ENCODE measurements at regions not wholly inside any gene's neighbourhood (a gene's known extent, or its start where the extent isn't known, plus 50 kb on each side); places are given as distances from the start of the nearest gene placed in this dataset.

GRCh38 chr17:74097450-74098135 lies 105.9 kb upstream of the RPL38 start:
- Histone ChIP-seq H3K27ac (no peak overlapping the region), H3K36me3 (ENCODE audit: insufficient read depth, low read length) (no peaks in the 10 kb centered on the region), H3K4me3 (no peak overlapping the region), H3K9me3 (ENCODE audit: low read depth, low read length) (no peaks in the 10 kb centered on the region), H3K9ac (ENCODE audit: insufficient read length) (no peak overlapping the region)
- no peak for TF ChIP-seq EZH2 (IDR thresholded peaks at IDR 0.05)
- TF ChIP-seq POLR2AphosphoS5 (IDR thresholded peaks at IDR 0.05; ENCODE audit: borderline replicate concordance, low read depth, low read length): no peak
- TF ChIP-seq FOXP2 (optimal IDR thresholded peaks at IDR 0.05; ENCODE audit: control extremely low read depth, extremely low read length, insufficient read depth): no peak
- no peak for DNase-seq (ENCODE audit: low read depth, low spot score)

GRCh38 chr17:74098136-74099024 lies 105.1 kb upstream of the RPL38 start:
- Histone ChIP-seq H3K9ac (ENCODE audit: insufficient read length) (no peak overlapping the region), H3K9me3 (ENCODE audit: low read depth, low read length) (no peaks in the 10 kb centered on the region), H3K36me3 (ENCODE audit: insufficient read depth, low read length) (no peaks in the 10 kb centered on the region), H3K4me3 (no peak overlapping the region), H3K27ac (no peak overlapping the region)
- DNase-seq (ENCODE audit: low read depth, low spot score): no peak
- no peak for TF ChIP-seq EZH2 (IDR thresholded peaks at IDR 0.05)
- no peak for TF ChIP-seq POLR2AphosphoS5 (IDR thresholded peaks at IDR 0.05; ENCODE audit: borderline replicate concordance, low read depth, low read length)

GRCh38 chr17:74099442-74100340 lies 103.8 kb upstream of the RPL38 start:
- no peaks in the 10 kb centered on the region for H3K9me3 ChIP-seq (ENCODE audit: low read depth, low read length)
- DNase-seq (ENCODE audit: low read depth, low spot score): no peak
- no peak for TF ChIP-seq POLR2AphosphoS5 (IDR thresholded peaks at IDR 0.05; ENCODE audit: borderline replicate concordance, low read depth, low read length)
- no peak for TF ChIP-seq FOXP2 (optimal IDR thresholded peaks at IDR 0.05; ENCODE audit: control extremely low read depth, extremely low read length, insufficient read depth)
- TF ChIP-seq EZH2 (IDR thresholded peaks at IDR 0.05): no peak
- no peak overlapping the region for H3K9ac ChIP-seq (ENCODE audit: insufficient read length)
- H3K36me3 ChIP-seq (ENCODE audit: insufficient read depth, low read length): no peaks in the 10 kb centered on the region
- H3K4me3 ChIP-seq: no peak overlapping the region
- no peak overlapping the region for H3K27ac ChIP-seq

- Histone ChIP-seq H3K27ac (no peak overlapping the region), H3K9me3 (ENCODE audit: low read depth, low read length) (no peaks in the 10 kb centered on the region), H3K4me3 (no peak overlapping the region), H3K9ac (ENCODE audit: insufficient read length) (no peak overlapping the region), H3K36me3 (ENCODE audit: insufficient read depth, low read length) (no peaks in the 10 kb centered on the region)
- TF ChIP-seq POLR2AphosphoS5 (IDR thresholded peaks at IDR 0.05; ENCODE audit: borderline replicate concordance, low read depth, low read length) (no peak), FOXP2 (optimal IDR thresholded peaks at IDR 0.05; ENCODE audit: control extremely low read depth, extremely low read length, insufficient read depth) (no peak), EZH2 (IDR thresholded peaks at IDR 0.05) (no peak)
- no peak for DNase-seq (ENCODE audit: low read depth, low spot score)
Measured at GRCh38 chr17:74104921-74105320, 98.6 kb upstream of the RPL38 start.

- DNase-seq (ENCODE audit: low read depth, low spot score): no peak
- TF ChIP-seq POLR2AphosphoS5 (IDR thresholded peaks at IDR 0.05; ENCODE audit: borderline replicate concordance, low read depth, low read length): no peak
- Histone ChIP-seq H3K27ac (no peak overlapping the region), H3K9me3 (ENCODE audit: low read depth, low read length) (no peaks in the 10 kb centered on the region), H3K4me3 (no peak overlapping the region), H3K9ac (ENCODE audit: insufficient read length) (no peak overlapping the region), H3K36me3 (ENCODE audit: insufficient read depth, low read length) (no peaks in the 10 kb centered on the region)
Measured at GRCh38 chr17:74107107-74107506, 96.4 kb upstream of the RPL38 start.

GRCh38 chr17:74108126-74108705 lies 95.3 kb upstream of the RPL38 start:
- no peak for DNase-seq (ENCODE audit: low read depth, low spot score)
- H3K4me3 ChIP-seq: no peak overlapping the region
- no peaks in the 10 kb centered on the region for H3K36me3 ChIP-seq (ENCODE audit: insufficient read depth, low read length)
- no peak for TF ChIP-seq POLR2AphosphoS5 (IDR thresholded peaks at IDR 0.05; ENCODE audit: borderline replicate concordance, low read depth, low read length)
- TF ChIP-seq FOXP2 (optimal IDR thresholded peaks at IDR 0.05; ENCODE audit: control extremely low read depth, extremely low read length, insufficient read depth): no peak
- no peak overlapping the region for H3K27ac ChIP-seq
- H3K9me3 ChIP-seq (ENCODE audit: low read depth, low read length): no peaks in the 10 kb centered on the region
- H3K9ac ChIP-seq (ENCODE audit: insufficient read length): no peak overlapping the region

- TF ChIP-seq FOXP2 (optimal IDR thresholded peaks at IDR 0.05; ENCODE audit: control extremely low read depth, extremely low read length, insufficient read depth) (no peak), EZH2 (IDR thresholded peaks at IDR 0.05) (no peak), POLR2AphosphoS5 (IDR thresholded peaks at IDR 0.05; ENCODE audit: borderline replicate concordance, low read depth, low read length) (no peak)
- no peak overlapping the region for H3K4me3 ChIP-seq
- H3K9ac ChIP-seq (ENCODE audit: insufficient read length): no peak overlapping the region
- H3K36me3 ChIP-seq (ENCODE audit: insufficient read depth, low read length): no peaks in the 10 kb centered on the region
- no peak for DNase-seq (ENCODE audit: low read depth, low spot score)
- no peak overlapping the region for H3K27ac ChIP-seq
- no peaks in the 10 kb centered on the region for H3K9me3 ChIP-seq (ENCODE audit: low read depth, low read length)
Measured at GRCh38 chr17:74110467-74110866, 93.0 kb upstream of the RPL38 start.

- Histone ChIP-seq H3K36me3 (ENCODE audit: insufficient read depth, low read length) (no peaks in the 10 kb centered on the region), H3K9me3 (ENCODE audit: low read depth, low read length) (no peaks in the 10 kb centered on the region), H3K4me3 (no peak overlapping the region), H3K27ac (no peak overlapping the region), H3K9ac (ENCODE audit: insufficient read length) (no peak overlapping the region)
- no peak for TF ChIP-seq FOXP2 (optimal IDR thresholded peaks at IDR 0.05; ENCODE audit: control extremely low read depth, extremely low read length, insufficient read depth)
- no peak for TF ChIP-seq EZH2 (IDR thresholded peaks at IDR 0.05)
- TF ChIP-seq POLR2AphosphoS5 (IDR thresholded peaks at IDR 0.05; ENCODE audit: borderline replicate concordance, low read depth, low read length): no peak
- no peak for DNase-seq (ENCODE audit: low read depth, low spot score)
Measured at GRCh38 chr17:74113326-74113725, 90.2 kb upstream of the RPL38 start.

Data from SK-N-MC (cell line).